HG03460 (cell line): ENCODE measurements at regions not wholly inside any gene's neighbourhood (a gene's known extent, or its start where the extent isn't known, plus 50 kb on each side); places are given as distances from the start of the nearest gene placed in this dataset.
"Not testable (repeated sequence)": the region's sequence is repeated elsewhere in the genome, so short reads cannot be mapped to it uniquely, and the experiment has no call there.

Experiments
- ATAC-seq: cut with Tn5 transposase; IDR thresholded peaks from one replicate; pipeline ENCODE4 v1.9.1; 2021; ENCODE audit not compliant: unreplicated experiment

DNA sequence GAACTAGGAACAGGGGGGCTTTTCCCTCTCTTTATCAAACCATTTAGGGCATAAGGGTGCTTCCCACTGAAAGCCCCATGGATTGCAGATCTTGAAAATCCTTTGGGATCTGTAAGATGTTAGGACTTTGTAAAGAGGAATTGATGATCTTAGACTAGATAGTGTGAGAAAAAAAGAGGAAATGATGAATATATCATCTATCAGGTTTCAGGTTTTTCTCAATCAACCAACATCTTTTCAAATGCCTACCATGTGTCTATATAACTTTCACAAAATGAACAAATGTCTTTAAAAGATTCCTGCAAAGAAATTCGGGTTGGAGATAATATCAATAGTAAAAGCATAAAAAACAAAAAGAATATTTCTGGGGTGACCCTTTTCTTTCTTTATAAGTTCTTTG is 50.1 kb downstream of the KCNC4 start:
- ATAC-seq, result no peak

DNA sequence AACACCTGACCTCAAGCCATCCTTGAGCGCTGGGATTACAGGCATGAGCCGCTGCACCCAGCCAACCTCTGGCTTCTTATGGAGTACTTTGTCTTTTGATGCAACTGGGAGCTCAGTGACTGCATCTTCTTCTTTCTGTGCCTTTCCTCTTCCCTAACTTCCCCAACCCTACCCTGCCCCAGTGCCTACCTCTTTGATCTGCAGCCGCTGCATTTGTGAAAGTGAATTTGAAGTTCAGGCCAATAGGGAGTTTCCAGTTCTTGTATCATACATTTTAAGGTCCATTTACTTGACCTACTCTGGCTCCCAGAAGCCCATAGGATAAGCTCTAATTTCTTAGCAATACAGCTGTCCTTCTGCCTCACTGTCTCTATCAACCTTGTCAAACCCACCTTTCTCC is 52.2 kb downstream of the KCNC4 start:
- ATAC-seq, result no peak

- no peak for ATAC-seq
These were observed 52.9 kb downstream of the KCNC4 start for GRCh38 chr1:110262846-110263631.

- no peak for ATAC-seq
These were observed 54.3 kb downstream of the KCNC4 start for GRCh38 chr1:110264430-110264829.

DNA sequence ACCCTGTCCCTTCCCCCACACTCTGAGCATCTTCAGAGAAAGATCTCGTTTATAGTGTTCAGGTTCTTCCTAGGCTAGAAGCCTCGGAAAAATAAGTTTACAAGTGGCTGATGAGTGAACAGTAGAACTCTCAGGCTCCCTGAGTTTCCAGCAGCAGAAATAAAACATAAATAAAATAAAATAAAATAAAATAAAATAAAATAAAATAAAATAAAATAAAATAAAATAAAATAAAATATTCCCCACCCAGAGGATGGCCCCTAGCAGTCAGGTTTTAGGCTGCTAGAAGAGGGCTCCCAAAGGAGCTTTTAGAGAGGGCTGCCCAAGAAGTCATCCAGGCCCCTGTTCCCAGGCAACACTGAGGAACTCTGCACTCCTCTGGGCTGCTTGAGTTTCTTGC is 55.1 kb downstream of the KCNC4 start:
- no peak for ATAC-seq

DNA sequence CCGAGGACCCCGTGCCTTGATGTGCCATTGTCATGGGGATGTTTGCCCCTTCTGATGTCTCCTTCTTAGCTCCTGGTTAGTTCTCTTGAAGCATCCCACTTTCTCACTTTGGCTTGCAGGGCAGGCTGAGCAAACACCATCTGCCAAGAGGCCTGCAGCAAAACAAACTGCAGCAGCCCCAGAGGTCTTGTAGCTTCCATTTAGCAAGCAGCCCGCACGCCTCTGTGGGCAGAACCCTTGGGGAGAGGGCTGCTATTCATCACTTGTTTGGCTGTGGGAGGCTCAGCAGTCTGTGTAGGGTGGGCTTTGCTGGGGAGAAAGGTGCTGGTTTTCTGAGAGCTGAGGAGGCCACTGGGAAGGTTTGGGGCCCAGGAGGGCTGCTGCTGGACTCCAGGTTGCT is 56.7 kb downstream of the KCNC4 start:
- ATAC-seq, result no peak

DNA sequence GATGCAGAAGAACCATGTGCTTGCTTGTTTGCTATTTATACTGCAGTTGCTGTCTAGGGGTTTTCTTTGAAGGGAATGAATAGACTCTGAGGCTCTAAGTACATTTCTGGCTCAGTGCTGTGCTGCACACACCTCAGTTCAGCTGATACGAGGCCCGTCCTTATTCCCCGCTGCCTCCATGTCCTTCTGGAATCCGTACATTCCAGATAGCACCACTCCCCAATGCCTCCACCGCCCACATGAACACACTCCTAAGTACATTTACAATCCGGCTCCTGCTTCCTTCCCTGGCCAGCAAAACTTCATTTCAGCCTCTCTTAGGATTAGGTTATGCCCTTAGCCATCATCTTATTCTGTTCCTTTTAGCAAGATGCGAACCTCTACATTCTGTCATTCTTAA is 57.1 kb downstream of the KCNC4 start:
- ATAC-seq, result no peak

- no peak for ATAC-seq
These were observed 61.9 kb downstream of the KCNC4 start for GRCh38 chr1:110272045-110272444.

- ATAC-seq, result not testable (repeated sequence)
These were observed 63.7 kb downstream of the KCNC4 start for GRCh38 chr1:110273832-110274231.

DNA sequence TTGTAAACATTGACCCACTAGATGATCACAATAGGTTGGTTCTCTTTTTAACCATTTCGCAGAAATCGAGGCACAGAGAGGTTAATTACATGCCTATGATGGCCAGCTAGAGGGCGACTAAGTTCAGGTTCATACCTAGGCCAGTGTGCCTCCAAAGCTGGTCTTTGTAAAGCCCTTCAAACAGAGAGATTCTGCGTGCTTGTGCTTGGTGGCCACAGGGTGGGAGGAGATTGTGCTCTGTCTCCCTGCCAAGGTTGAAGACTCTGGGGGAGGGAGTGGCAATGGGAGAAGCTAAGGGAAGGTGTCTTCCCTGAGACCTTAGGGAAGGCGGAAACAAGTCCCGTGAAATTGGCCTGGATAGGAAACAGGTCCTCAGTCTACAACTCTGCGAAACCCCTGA is 59.1 kb upstream of the RBM15 start:
- no peak for ATAC-seq

GRCh38 chr1:110280804-110281203 is 58.4 kb upstream of the RBM15 start:
- ATAC-seq, result no peak

- no peak for ATAC-seq
These were observed 57.5 kb upstream of the RBM15 start for GRCh38 chr1:110281363-110282290.

- no peak for ATAC-seq
These were observed 56.8 kb upstream of the RBM15 start for GRCh38 chr1:110282395-110282794.

DNA sequence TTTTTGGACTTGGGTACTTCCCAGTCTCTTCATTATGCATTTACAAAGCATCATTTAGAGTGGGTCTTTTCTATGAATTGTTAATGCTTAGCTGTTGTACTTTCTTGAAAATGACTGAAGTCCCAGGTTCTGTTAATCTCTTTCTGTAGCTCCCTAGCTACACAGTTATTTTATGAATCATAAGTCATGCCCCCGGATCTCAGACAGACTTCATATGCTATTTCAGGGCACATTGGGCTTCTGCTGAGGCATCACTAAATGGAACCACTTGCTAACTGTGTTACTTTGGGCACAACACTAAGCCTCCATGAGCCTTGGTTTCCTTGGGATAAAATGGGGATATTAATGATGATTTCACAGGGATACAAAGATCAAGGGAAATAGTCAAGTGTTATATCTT is 55.5 kb upstream of the RBM15 start:
- no peak for ATAC-seq

DNA sequence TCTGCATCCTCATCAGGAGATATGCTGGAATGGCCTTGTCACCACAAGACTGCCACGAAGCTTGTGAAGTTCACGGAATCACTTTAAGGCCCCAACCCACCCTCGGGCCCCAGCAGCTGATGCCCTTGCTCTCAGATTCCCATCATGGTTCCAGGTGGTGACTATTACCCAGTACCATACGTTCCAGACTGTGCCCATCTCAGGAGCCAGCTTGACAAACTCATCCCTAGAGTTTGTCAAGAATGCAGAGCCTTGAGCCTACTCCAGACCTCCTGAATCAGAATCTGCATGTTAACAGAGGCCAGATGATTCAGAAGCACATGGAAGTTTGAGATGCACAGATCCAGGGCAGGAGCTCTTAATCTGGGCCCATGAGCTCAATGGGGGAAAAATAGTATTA is 53.9 kb upstream of the RBM15 start:
- ATAC-seq, result no peak

- ATAC-seq, result peak; percentile 67
These were observed 52.6 kb upstream of the RBM15 start for GRCh38 chr1:110286564-110286963.

DNA sequence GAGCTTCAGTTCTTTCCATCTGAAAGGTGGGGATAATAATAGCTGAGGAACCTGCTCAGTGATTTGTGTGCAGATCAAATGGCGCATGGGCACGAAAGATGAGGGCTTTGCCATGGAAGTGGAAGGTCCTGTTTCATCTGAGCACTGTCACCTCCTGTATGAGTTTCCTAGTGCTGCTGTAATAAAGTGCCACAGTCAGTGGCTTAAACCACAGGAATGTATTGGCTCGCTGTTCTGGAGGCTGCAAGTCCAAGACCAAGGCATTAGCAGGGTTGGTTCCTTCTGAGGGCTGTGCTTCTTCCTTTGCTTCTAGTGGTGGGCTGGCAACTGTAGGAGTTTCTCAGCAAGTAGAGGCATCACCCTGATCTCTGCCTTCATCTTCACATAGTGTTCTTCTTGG is 51.1 kb upstream of the RBM15 start:
- no peak for ATAC-seq
